H1 (cell line): ENCODE measurements at regions not wholly inside any gene's neighbourhood (a gene's known extent, or its start where the extent isn't known, plus 50 kb on each side); places are given as distances from the start of the nearest gene placed in this dataset.

Source experiments
- CTCF ChIA-PET: fragments of 300-600 bp; sonication (Branson Sonifier 250); formaldehyde crosslinking; loops from one replicate; lab custom pipeline; 2021; ENCODE audit not compliant: partially characterized antibody; lab: Charles Lee
- POLR2A ChIA-PET: fragments of 300-600 bp; sonication (Branson Sonifier 250); formaldehyde crosslinking; loops from one replicate; lab custom pipeline; 2021; ENCODE audit warnings: inconsistent platforms; ENCODE audit not compliant: partially characterized antibody; lab: Charles Lee
- DNase-seq, 2 experiments: peaks; one replicate each; pipeline versions ENCODE4 v3.0.0 to v3.0.0-alpha.2; 2010 to 2022; ENCODE audit warnings: low spot score in 2 of 2, low read depth in 1 of 2, mixed read lengths in 1 of 2
- FAIRE-seq: peaks from 2 replicates; lab custom pipeline; 2011; peaks lifted over from hg19 to GRCh38; lab: Jason Lieb, UNC
- H2AFZ ChIP-seq: 2 replicates; pipeline ENCODE4 v1.8.1; 2012; ENCODE audit warnings: low read length, inconsistent platforms
- H2AK5ac ChIP-seq: 2 replicates; pipeline ENCODE4 v1.6.1; 2013; ENCODE audit warnings: low read depth, low read length
- H2BK120ac ChIP-seq: replicated peaks from 2 replicates; pipeline ENCODE3; 2013; ENCODE audit warnings: low read depth, low read length, inconsistent platforms
- H2BK12ac ChIP-seq: 2 replicates; pipeline ENCODE4 v1.6.1; 2013; ENCODE audit warnings: low read depth, low read length
- H2BK15ac ChIP-seq: 2 replicates; pipeline ENCODE4 v1.6.1; 2013; ENCODE audit warnings: low read length
- H2BK20ac ChIP-seq: 2 replicates; pipeline ENCODE4 v1.6.1; 2013; ENCODE audit warnings: low read length
- H2BK5ac ChIP-seq: 2 replicates; pipeline ENCODE4 v1.6.1; 2013; ENCODE audit warnings: low read depth, low read length
- H3K14ac ChIP-seq: 2 replicates; pipeline ENCODE4 v1.6.1; 2013; ENCODE audit warnings: inconsistent platforms; ENCODE audit not compliant: insufficient read length
- H3K18ac ChIP-seq: 2 replicates; pipeline ENCODE4 v1.6.1; 2013; ENCODE audit warnings: low read length; ENCODE audit errors: extremely low read depth
- H3K23ac ChIP-seq: 2 replicates; pipeline ENCODE4 v1.6.1; 2013; ENCODE audit warnings: inconsistent platforms; ENCODE audit not compliant: insufficient read length
- H3K23me2 ChIP-seq: 2 replicates; pipeline ENCODE4 v1.6.1; 2013; ENCODE audit warnings: low read depth, low read length
- H3K27ac ChIP-seq: 2 replicates; pipeline ENCODE4 v1.6.1; 2011; ENCODE audit warnings: low read depth, low read length, inconsistent platforms
- H3K27me3 ChIP-seq, 4 experiments: replicated peaks in 1 of 4; 1 replicate in 1 of 4; 2 replicates in 3 of 4; pipeline versions ENCODE4 v1.6.1 to v1.8.1; 2011 to 2013; ENCODE audit warnings: low read length in 3 of 4, mild to moderate bottlenecking in 3 of 4, inconsistent platforms in 2 of 4, mixed read lengths in 2 of 4, moderate library complexity in 1 of 4; ENCODE audit not compliant: control insufficient read depth in 3 of 4, insufficient read depth in 3 of 4; ENCODE audit errors: extremely low read depth in 1 of 4
- H3K36me3 ChIP-seq, 4 experiments: 2 replicates each; pipeline versions ENCODE4 v1.6.1 to v1.8.1; 2011 to 2013; ENCODE audit warnings: mild to moderate bottlenecking in 4 of 4, low read length in 3 of 4, moderate library complexity in 2 of 4, control low read depth in 1 of 4, inconsistent platforms in 1 of 4; ENCODE audit not compliant: insufficient read depth in 4 of 4, control insufficient read depth in 2 of 4
- H3K4ac ChIP-seq: replicated peaks from 2 replicates; pipeline ENCODE3; 2013; ENCODE audit warnings: low read length, low read depth, mixed read lengths, inconsistent platforms; ENCODE audit not compliant: insufficient read length
- H3K4me1 ChIP-seq, 4 experiments: replicated peaks in 1 of 4; 1 replicate in 1 of 4; 2 replicates in 3 of 4; pipeline versions ENCODE4 v1.6.1 to v1.8.1; 2011 to 2013; ENCODE audit warnings: low read length in 3 of 4, inconsistent platforms in 2 of 4, mixed read lengths in 1 of 4; ENCODE audit not compliant: insufficient read depth in 4 of 4, control insufficient read depth in 3 of 4
- H3K4me2 ChIP-seq, 2 experiments: 2 replicates each; pipeline versions ENCODE4 v1.6.1 to v1.8.1; 2011 to 2013; ENCODE audit warnings: low read depth in 2 of 2, low read length in 2 of 2, control low read depth in 1 of 2, inconsistent platforms in 1 of 2, mild to moderate bottlenecking in 1 of 2; ENCODE audit not compliant: insufficient read depth in 1 of 2
- H3K4me3 ChIP-seq, 4 experiments: fragments of 200-600, 300-600 bp in 1 of 4; sonication (generic), shearing (Covaris generic), sonication (Bioruptor Twin) in 1 of 4; 2 replicates each; pipeline versions ENCODE4 v1.5.1 to v1.8.1; 2011 to 2016; ENCODE audit warnings: low read length in 4 of 4, low read depth in 3 of 4, control low read depth in 2 of 4, inconsistent platforms in 2 of 4, mild to moderate bottlenecking in 2 of 4, mixed read lengths in 1 of 4, moderate library complexity in 1 of 4; ENCODE audit not compliant: insufficient read depth in 2 of 4; ENCODE audit errors: extremely low read depth in 1 of 4
- H3K56ac ChIP-seq: replicated peaks from 2 replicates; pipeline ENCODE3; 2013; ENCODE audit warnings: low read depth, mild to moderate bottlenecking, mixed read lengths, low read length, inconsistent platforms; ENCODE audit not compliant: insufficient read length
- H3K79me1 ChIP-seq: 2 replicates; pipeline ENCODE4 v1.6.1; 2013; ENCODE audit warnings: low read depth, low read length, control low read depth
- H3K79me2 ChIP-seq, 2 experiments: 2 replicates each; pipeline versions ENCODE4 v1.6.1 to v1.8.1; 2012 to 2013; ENCODE audit warnings: low read length in 2 of 2, mild to moderate bottlenecking in 2 of 2, inconsistent platforms in 1 of 2; ENCODE audit not compliant: insufficient read depth in 2 of 2, control insufficient read depth in 1 of 2
- H3K9ac ChIP-seq, 4 experiments: replicated peaks in 1 of 4; 1 replicate in 1 of 4; 2 replicates in 3 of 4; pipeline versions ENCODE4 v1.6.1 to v1.8.1; 2011 to 2013; ENCODE audit warnings: low read depth in 3 of 4, low read length in 3 of 4, control low read depth in 2 of 4, mild to moderate bottlenecking in 2 of 4, moderate library complexity in 2 of 4, inconsistent platforms in 1 of 4; ENCODE audit errors: extremely low read depth in 1 of 4
- H3K9me3 ChIP-seq, 2 experiments: 2 replicates each; pipeline versions ENCODE4 v1.6.1 to v1.8.1; 2012 to 2013; ENCODE audit warnings: mild to moderate bottlenecking in 2 of 2, moderate library complexity in 2 of 2, control low read depth in 1 of 2, inconsistent platforms in 1 of 2, low read depth in 1 of 2, low read length in 1 of 2, mixed read lengths in 1 of 2; ENCODE audit not compliant: insufficient read depth in 2 of 2
- H4K20me1 ChIP-seq, 2 experiments: replicated peaks in 1 of 2; 2 replicates each; pipeline versions ENCODE3 to v1.8.1; 2011 to 2013; ENCODE audit warnings: inconsistent platforms in 2 of 2, low read length in 2 of 2, mild to moderate bottlenecking in 1 of 2; ENCODE audit not compliant: insufficient read depth in 2 of 2, control insufficient read depth in 1 of 2
- H4K5ac ChIP-seq: 2 replicates; pipeline ENCODE4 v1.6.1; 2013; ENCODE audit warnings: low read length, low read depth, mixed read lengths, inconsistent platforms; ENCODE audit not compliant: insufficient read length
- H4K8ac ChIP-seq: 2 replicates; pipeline ENCODE4 v1.8.0; 2013; ENCODE audit warnings: mild to moderate bottlenecking, moderate library complexity, low read length, inconsistent platforms; ENCODE audit not compliant: insufficient read depth; ENCODE audit errors: extremely low read depth
- H4K91ac ChIP-seq: replicated peaks from 2 replicates; pipeline ENCODE3; 2013; ENCODE audit warnings: low read length, mixed read lengths, inconsistent platforms; ENCODE audit not compliant: insufficient read length
- ASH2L ChIP-seq: fragments of 200-600, 300-600 bp; sonication (generic); IDR thresholded peaks from one replicate; pipeline ENCODE4 v1.7.1; 2017; ENCODE audit warnings: low read length
- BCL11A ChIP-seq, 2 experiments: IDR thresholded peaks; one replicate each; pipeline ENCODE4 v1.6.1; 2011; ENCODE audit warnings: low read depth in 2 of 2, low read length in 2 of 2, mild to moderate bottlenecking in 2 of 2
- BRCA1 ChIP-seq: IDR thresholded peaks from 2 replicates; pipeline ENCODE4 v1.6.1; 2012; ENCODE audit warnings: low read depth, low read length, improper control_type of control experiment
- CEBPB ChIP-seq: IDR thresholded peaks from 2 replicates; pipeline ENCODE4 v1.6.1; 2012; ENCODE audit warnings: low read depth, low read length
- EGR1 ChIP-seq: IDR thresholded peaks from 2 replicates; pipeline ENCODE4 v1.6.1; 2011; ENCODE audit warnings: low read depth, low read length, borderline replicate concordance
- HDAC2 ChIP-seq, 2 experiments: fragments of 300-600 bp in 1 of 2; sonication (generic) in 1 of 2; IDR thresholded peaks; 2 replicates each; pipeline ENCODE4 v1.6.1; 2011 to 2012; ENCODE audit warnings: low read depth in 2 of 2, low read length in 2 of 2, mild to moderate bottlenecking in 2 of 2, moderate library complexity in 2 of 2, borderline replicate concordance in 1 of 2, inconsistent platforms in 1 of 2
- HDAC6 ChIP-seq: IDR thresholded peaks from one replicate; pipeline ENCODE4 v1.7.1; 2012; ENCODE audit warnings: low read depth, mild to moderate bottlenecking, inconsistent platforms, low read length, moderate library complexity
- KDM1A ChIP-seq: fragments of 200-600, 300-600 bp; sonication (generic); IDR thresholded peaks from 2 replicates; pipeline ENCODE4 v1.7.1; 2016; ENCODE audit warnings: mild to moderate bottlenecking, low read length, borderline replicate concordance
- KDM4A ChIP-seq: IDR thresholded peaks from one replicate; pipeline ENCODE4 v1.7.1; 2012; ENCODE audit warnings: low read depth, mild to moderate bottlenecking, moderate library complexity, low read length, inconsistent platforms; ENCODE audit not compliant: severe bottlenecking
- NANOG ChIP-seq: IDR thresholded peaks from 2 replicates; pipeline ENCODE4 v1.6.1; 2011; ENCODE audit warnings: low read length, low read depth, mild to moderate bottlenecking, inconsistent platforms; ENCODE audit not compliant: insufficient read depth, poor library complexity, severe bottlenecking
- PHF8 ChIP-seq: fragments of 200-600 bp; sonication (generic); conservative IDR thresholded peaks from 2 replicates; pipeline ENCODE4 v1.7.1; 2012; ENCODE audit warnings: low read depth, mild to moderate bottlenecking, inconsistent platforms, low read length, moderate library complexity
- POLR2A ChIP-seq, 2 experiments: IDR thresholded peaks; 1 replicate in 1 of 2; 2 replicates in 1 of 2; pipeline ENCODE4 v1.6.1; 2011; ENCODE audit warnings: low read depth in 2 of 2, low read length in 2 of 2, mild to moderate bottlenecking in 2 of 2; ENCODE audit errors: control extremely low read depth in 1 of 2
- POLR2AphosphoS5 ChIP-seq: IDR thresholded peaks from 2 replicates; pipeline ENCODE4 v1.6.1; 2011; ENCODE audit warnings: low read depth, low read length
- RBBP5 ChIP-seq: IDR thresholded peaks from 2 replicates; pipeline ENCODE4 v1.7.1; 2012; ENCODE audit warnings: low read depth, mild to moderate bottlenecking, inconsistent platforms, low read length, moderate library complexity, borderline replicate concordance
- RNF2 ChIP-seq: fragments of 200-900, 300-1000 bp; sonication (generic); IDR thresholded peaks from 2 replicates; pipeline ENCODE4 v1.7.1; 2016; ENCODE audit warnings: borderline replicate concordance, low read depth, mild to moderate bottlenecking, antibody characterized with exemption, low read length; ENCODE audit not compliant: poor library complexity, severe bottlenecking; ENCODE audit errors: missing control alignments
- SRF ChIP-seq: IDR thresholded peaks from 2 replicates; pipeline ENCODE4 v1.6.1; 2011; ENCODE audit warnings: mild to moderate bottlenecking, low read depth, low read length, moderate library complexity
- WGBS, 2 experiments: shearing (Covaris generic) in 1 of 2; methylation state at CpG; one replicate each; pipeline versions ENCODE4 v1.1.6 to v1.1.7; 2013 to 2015; ENCODE audit warnings: low lambda C conversion rate in 2 of 2, mixed read lengths in 2 of 2, inconsistent platforms in 1 of 2, low coverage in 1 of 2, missing lambda C conversion rate in 1 of 2; ENCODE audit not compliant: insufficient replicate concordance in 2 of 2, insufficient coverage in 1 of 2, insufficient read length in 1 of 2; ENCODE audit errors: extremely low coverage in 1 of 2, missing lambda C conversion rate in 1 of 2; 5-methylcytosine and 5-hydroxymethylcytosine counted together

GRCh38 chr9:12973710-12974109 lies 198.9 kb downstream of the LURAP1L start:
- Histone ChIP-seq H3K36me3 (no peaks in the 10 kb centered on the region), H3K9me3 (no peaks in the 10 kb centered on the region), H3K4me2 (no peak overlapping the region), H3K27me3 (no peaks in the 10 kb centered on the region), H2BK15ac (no peak overlapping the region), H3K79me1 (no peaks in the 10 kb centered on the region), H4K91ac (no peak overlapping the region), H2BK12ac (no peak overlapping the region), H4K5ac (no peak overlapping the region), H3K18ac (no peak overlapping the region), H2BK120ac (no peak overlapping the region), H3K56ac (no peak overlapping the region), H3K4me3 (no peak overlapping the region), H4K8ac (no peak overlapping the region), H3K23me2 (no peaks in the 10 kb centered on the region), H3K79me2 (no peaks in the 10 kb centered on the region), H3K14ac (no peak overlapping the region), H3K9ac (no peak overlapping the region), H3K4me1 (no peaks in the 10 kb centered on the region), H3K27ac (no peak overlapping the region), H2BK20ac (no peak overlapping the region), H2AK5ac (no peak overlapping the region), H4K20me1 (no peaks in the 10 kb centered on the region), H2AFZ (no peak overlapping the region), H3K4ac (no peak overlapping the region), H2BK5ac (no peak overlapping the region), H3K23ac (no peak overlapping the region)
- POLR2A ChIA-PET: no interaction called here
- DNase-seq: no peak
- WGBS, 2 experiments: 82% methylated on average over 1 of the region's 1 CpG; no CpG with 5 or more reads in 1 of the 2 experiments
- CTCF ChIA-PET: no interaction called here
- no peak for FAIRE-seq
- no peak for TF ChIP-seq CEBPB
- TF ChIP-seq KDM1A: no peak
- TF ChIP-seq RBBP5: no peak
- no peak for TF ChIP-seq BRCA1
- TF ChIP-seq POLR2A (IDR thresholded peaks at IDR 0.05; ENCODE audit: control extremely low read depth in 1 of 2, low read depth in 2 of 2, low read length in 2 of 2): no peak
- no peak for TF ChIP-seq ASH2L
- no peak for TF ChIP-seq BCL11A (IDR thresholded peaks at IDR 0.05; ENCODE audit: low read depth in 2 of 2, low read length in 2 of 2)
- no peak for TF ChIP-seq RNF2
- TF ChIP-seq POLR2AphosphoS5: no peak
- no peak for TF ChIP-seq HDAC6
- no peak for TF ChIP-seq EGR1
- TF ChIP-seq KDM4A: no peak
- no peak for TF ChIP-seq NANOG
- TF ChIP-seq PHF8: no peak
- TF ChIP-seq HDAC2 (IDR thresholded peaks at IDR 0.05; ENCODE audit: borderline replicate concordance in 1 of 2, low read depth in 2 of 2, low read length in 2 of 2): no peak
- no peak for TF ChIP-seq SRF
